Left ventricle myocardium inferior (tissue), 1 donor: ENCODE measurements at regions not wholly inside any gene's neighbourhood (a gene's known extent, or its start where the extent isn't known, plus 50 kb on each side); places are given as distances from the start of the nearest gene placed in this dataset.

Experiments
- DNase-seq: peaks from one replicate; pipeline ENCODE4 v3.0.0-alpha.2; 2020
- H3K27ac ChIP-seq: fragments of 200-600 bp; replicated peaks from 2 replicates; pipeline ENCODE4 v1.8.0; 2021
- H3K27me3 ChIP-seq: fragments of 200-600 bp; 2 replicates; pipeline ENCODE4 v1.8.0; 2021; ENCODE audit warnings: low read depth
- H3K36me3 ChIP-seq: fragments of 200-600 bp; 2 replicates; pipeline ENCODE4 v1.8.0; 2021
- H3K4me1 ChIP-seq: fragments of 200-600 bp; 2 replicates; pipeline ENCODE4 v1.8.0; 2021
- H3K4me3 ChIP-seq: fragments of 200-600 bp; 2 replicates; pipeline ENCODE4 v1.8.0; 2021; ENCODE audit warnings: mild to moderate bottlenecking, moderate library complexity
- H3K9me3 ChIP-seq: fragments of 200-600 bp; replicated peaks from 2 replicates; pipeline ENCODE4 v1.8.0; 2021
- CTCF ChIP-seq: fragments of 200-600 bp; IDR thresholded peaks from 2 replicates; pipeline ENCODE4 v1.8.0; 2021; ENCODE audit warnings: antibody characterized with exemption, mild to moderate bottlenecking, borderline replicate concordance
- intact Hi-C: fragments of 100-400 bp; cut with micrococcal nuclease; formaldehyde crosslinking; loops from one replicate; pipeline ENCODE4 v1.11.0; 2022
- donor health status: DM: no; HTN: yes; CAD: no; lungs with severe emphysema.

- Histone ChIP-seq H3K4me1 (no peaks in the 10 kb centered on the region), H3K36me3 (no peaks in the 10 kb centered on the region), H3K4me3 (no peak overlapping the region), H3K27me3 (no peaks in the 10 kb centered on the region), H3K9me3 (peaks cover 12% of the 10 kb centered on the region), H3K27ac (no peak overlapping the region)
- TF ChIP-seq CTCF = no peak
- DNase-seq = no peak
- intact Hi-C loops = no loop called here
Observed at GRCh38 chr2:217314021-217314460, 454.2 kb upstream of the TNP1 start.

GRCh38 chr2:217313386-217313785 is 453.5 kb upstream of the TNP1 start:
- intact Hi-C loops = no loop called here
- H3K27ac ChIP-seq = no peak overlapping the region
- no peak for TF ChIP-seq CTCF
- DNase-seq = no peak
- H3K9me3 ChIP-seq = peaks cover 12% of the 10 kb centered on the region
- H3K4me3 ChIP-seq = no peak overlapping the region
- H3K4me1 ChIP-seq = no peaks in the 10 kb centered on the region
- H3K27me3 ChIP-seq = no peaks in the 10 kb centered on the region
- H3K36me3 ChIP-seq = no peaks in the 10 kb centered on the region

GRCh38 chr2:217309056-217309455 is 449.2 kb upstream of the TNP1 start:
- H3K27ac ChIP-seq = no peak overlapping the region
- intact Hi-C loops = no loop called here
- no peaks in the 10 kb centered on the region for H3K9me3 ChIP-seq
- H3K36me3 ChIP-seq = no peaks in the 10 kb centered on the region
- no peak for TF ChIP-seq CTCF
- DNase-seq = no peak
- no peaks in the 10 kb centered on the region for H3K4me1 ChIP-seq
- H3K27me3 ChIP-seq = no peaks in the 10 kb centered on the region
- no peak overlapping the region for H3K4me3 ChIP-seq

- Histone ChIP-seq H3K4me1 (no peaks in the 10 kb centered on the region), H3K27me3 (no peaks in the 10 kb centered on the region), H3K27ac (no peak overlapping the region), H3K36me3 (no peaks in the 10 kb centered on the region), H3K9me3 (no peaks in the 10 kb centered on the region), H3K4me3 (no peak overlapping the region)
- intact Hi-C loops = no loop called here
- peak; percentile 13 for DNase-seq
- no peak for TF ChIP-seq CTCF
Observed at GRCh38 chr2:217307023-217307422, 447.2 kb upstream of the TNP1 start.

GRCh38 chr2:217305882-217306281 is 446.0 kb upstream of the TNP1 start:
- no peak for TF ChIP-seq CTCF
- Histone ChIP-seq H3K4me3 (no peak overlapping the region), H3K36me3 (no peaks in the 10 kb centered on the region), H3K4me1 (peaks cover 8% of the 10 kb centered on the region), H3K27me3 (no peaks in the 10 kb centered on the region), H3K9me3 (no peaks in the 10 kb centered on the region), H3K27ac (no peak overlapping the region)
- no peak for DNase-seq
- intact Hi-C loops = no loop called here

- no peak for TF ChIP-seq CTCF
- H3K4me3 ChIP-seq = no peak overlapping the region
- no peaks in the 10 kb centered on the region for H3K9me3 ChIP-seq
- H3K27me3 ChIP-seq = no peaks in the 10 kb centered on the region
- no peaks in the 10 kb centered on the region for H3K36me3 ChIP-seq
- H3K4me1 ChIP-seq = peaks cover 9% of the 10 kb centered on the region
- no peak for DNase-seq
- no peak overlapping the region for H3K27ac ChIP-seq
- intact Hi-C loops = no loop called here
Observed at GRCh38 chr2:217304582-217304981, 444.7 kb upstream of the TNP1 start.
